CD14-positive monocyte (primary cell): ENCODE measurements at regions not wholly inside any gene's neighbourhood (a gene's known extent, or its start where the extent isn't known, plus 50 kb on each side); places are given as distances from the start of the nearest gene placed in this dataset.

Experiments used
- DNase-seq, 3 donors: peaks; one replicate each; pipeline ENCODE4 v3.0.0-alpha.2; 2011 to 2022
- H2AFZ ChIP-seq: 2 replicates; pipeline ENCODE4 v1.6.0; 2012; ENCODE audit warnings: mild to moderate bottlenecking, low read depth, low read length, inconsistent platforms; ENCODE audit not compliant: insufficient read depth, poor library complexity, severe bottlenecking
- H3K27ac ChIP-seq, 2 donors: 1 replicate in 1 of 2; 2 replicates in 1 of 2; pipeline ENCODE4 v1.5.1; 2012 to 2013; ENCODE audit warnings: low read length in 2 of 2, control low read depth in 1 of 2, inconsistent platforms in 1 of 2, low read depth in 1 of 2, mild to moderate bottlenecking in 1 of 2
- H3K27me3 ChIP-seq, 2 donors: one replicate each; pipeline versions ENCODE4 v1.6.0 to v1.6.1; 2011 to 2013; ENCODE audit warnings: low read length in 2 of 2; ENCODE audit not compliant: control insufficient read depth in 2 of 2, insufficient read depth in 2 of 2
- H3K36me3 ChIP-seq, 2 donors: replicated peaks in 1 of 2; 1 replicate in 1 of 2; 2 replicates in 1 of 2; pipeline versions ENCODE4 v1.5.1 to v1.6.1; 2012 to 2013; ENCODE audit warnings: low read length in 2 of 2, control low read depth in 1 of 2, inconsistent platforms in 1 of 2, mild to moderate bottlenecking in 1 of 2; ENCODE audit not compliant: insufficient read depth in 2 of 2, control insufficient read depth in 1 of 2
- H3K4me1 ChIP-seq, 2 donors: 1 replicate in 1 of 2; 2 replicates in 1 of 2; pipeline versions ENCODE4 v1.5.1 to v1.6.1; 2012 to 2013; ENCODE audit warnings: low read length in 2 of 2, control low read depth in 1 of 2, inconsistent platforms in 1 of 2, mild to moderate bottlenecking in 1 of 2, moderate library complexity in 1 of 2; ENCODE audit not compliant: insufficient read depth in 2 of 2, control insufficient read depth in 1 of 2
- H3K4me2 ChIP-seq: replicated peaks from 2 replicates; pipeline ENCODE3; 2012; ENCODE audit warnings: low read length, moderate library complexity, mild to moderate bottlenecking; ENCODE audit not compliant: poor library complexity, severe bottlenecking; ENCODE audit errors: extremely low read depth
- H3K4me3 ChIP-seq, 3 experiments: fragments of 200-600 bp in 1 of 3; sonication (generic) in 1 of 3; replicated peaks in 1 of 3; 1 replicate in 2 of 3; 2 replicates in 1 of 3; pipeline ENCODE4 v1.5.1; 2011 to 2013; ENCODE audit warnings: low read length in 3 of 3, mild to moderate bottlenecking in 3 of 3, control low read depth in 2 of 3, low read depth in 2 of 3, inconsistent platforms in 1 of 3, moderate library complexity in 1 of 3
- H3K79me2 ChIP-seq: 2 replicates; pipeline ENCODE4 v1.6.0; 2012; ENCODE audit warnings: mild to moderate bottlenecking, control low read depth, inconsistent platforms, low read length, moderate library complexity; ENCODE audit not compliant: insufficient read depth
- H3K9ac ChIP-seq: 2 replicates; pipeline ENCODE4 v1.6.0; 2017; ENCODE audit warnings: low read length, mild to moderate bottlenecking; ENCODE audit not compliant: insufficient read depth, poor library complexity, severe bottlenecking
- H3K9me3 ChIP-seq, 2 donors: replicated peaks in 1 of 2; 1 replicate in 1 of 2; 2 replicates in 1 of 2; pipeline versions ENCODE4 v1.5.1 to v1.6.1; 2012 to 2013; ENCODE audit warnings: low read length in 2 of 2, control low read depth in 1 of 2; ENCODE audit not compliant: control insufficient read depth in 1 of 2, insufficient read depth in 1 of 2
- H4K20me1 ChIP-seq: 2 replicates; pipeline ENCODE4 v1.6.0; 2012; ENCODE audit warnings: mild to moderate bottlenecking, low read length, control low read depth, moderate library complexity; ENCODE audit not compliant: insufficient read depth
- H3K27ac Mint-ChIP-seq, 7 donors: one replicate each; pipeline ENCODE4 v1.8.0; 2020; ENCODE audit warnings: mild to moderate bottlenecking in 7 of 7, mixed read lengths in 7 of 7, moderate library complexity in 6 of 7, inconsistent platforms in 2 of 7
- H3K27me3 Mint-ChIP-seq, 3 donors: one replicate each; pipeline ENCODE4 v1.8.0; 2021 to 2022; ENCODE audit warnings: low read depth in 3 of 3, mild to moderate bottlenecking in 3 of 3, mixed read lengths in 3 of 3, moderate library complexity in 3 of 3, inconsistent platforms in 1 of 3
- H3K36me3 Mint-ChIP-seq, 2 donors: one replicate each; pipeline ENCODE4 v1.8.0; 2020; ENCODE audit warnings: mixed read lengths in 2 of 2, inconsistent platforms in 1 of 2, mild to moderate bottlenecking in 1 of 2
- H3K4me1 Mint-ChIP-seq: one replicate; pipeline ENCODE4 v1.8.0; 2020; ENCODE audit warnings: mild to moderate bottlenecking, mixed read lengths
- H3K4me3 Mint-ChIP-seq, 2 donors: one replicate each; pipeline ENCODE4 v1.8.0; 2020; ENCODE audit warnings: mild to moderate bottlenecking in 2 of 2, mixed read lengths in 2 of 2, moderate library complexity in 1 of 2
- H3K9me3 Mint-ChIP-seq, 7 donors: one replicate each; pipeline ENCODE4 v1.8.0; 2020 to 2022; ENCODE audit warnings: mixed read lengths in 7 of 7, mild to moderate bottlenecking in 6 of 7, moderate library complexity in 6 of 7, inconsistent platforms in 2 of 7
- CTCF ChIP-seq: fragments of 200-600 bp; IDR thresholded peaks from one replicate; pipeline ENCODE4 v1.8.0; 2022; ENCODE audit warnings: antibody characterized with exemption, mild to moderate bottlenecking
- WGBS: methylation state at CpG from one replicate; pipeline ENCODE4 v1.1.5; 2013; ENCODE audit warnings: missing lambda C conversion rate; ENCODE audit not compliant: insufficient coverage; 5-methylcytosine and 5-hydroxymethylcytosine counted together
- intact Hi-C, 2 donors: fragments of 100-400 bp; cut with micrococcal nuclease; formaldehyde crosslinking; loops; one replicate each; pipeline versions ENCODE4 v1.15.0 to v1.15.1; 2023

DNA sequence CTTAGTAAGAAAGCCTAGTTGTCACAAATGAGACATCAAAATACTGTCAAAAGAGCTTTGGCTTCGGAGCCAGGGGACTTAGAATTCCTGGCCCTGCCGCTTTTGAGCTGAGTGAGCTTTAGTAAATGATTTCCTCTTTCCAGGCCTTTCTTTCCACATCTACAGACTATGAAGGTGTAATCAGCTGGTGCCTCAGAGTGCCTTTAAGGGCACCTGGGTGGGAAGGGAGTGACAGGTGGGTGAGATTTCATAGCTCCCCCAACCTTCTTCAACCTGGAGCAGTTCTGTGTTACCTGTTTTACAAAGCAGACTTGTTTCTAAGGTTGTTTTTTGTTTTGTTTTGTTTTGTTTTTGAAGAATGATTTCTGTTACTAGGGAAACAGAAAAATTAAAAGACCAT is 154.7 kb upstream of the BOD1L1 start:
- H3K9me3 ChIP-seq, result peaks cover 0 to 9% of the 10 kb centered on the region in 2 donors
- no peaks in the 10 kb centered on the region for H3K36me3 Mint-ChIP-seq
- H3K4me3 Mint-ChIP-seq, result no peak overlapping the region

DNA sequence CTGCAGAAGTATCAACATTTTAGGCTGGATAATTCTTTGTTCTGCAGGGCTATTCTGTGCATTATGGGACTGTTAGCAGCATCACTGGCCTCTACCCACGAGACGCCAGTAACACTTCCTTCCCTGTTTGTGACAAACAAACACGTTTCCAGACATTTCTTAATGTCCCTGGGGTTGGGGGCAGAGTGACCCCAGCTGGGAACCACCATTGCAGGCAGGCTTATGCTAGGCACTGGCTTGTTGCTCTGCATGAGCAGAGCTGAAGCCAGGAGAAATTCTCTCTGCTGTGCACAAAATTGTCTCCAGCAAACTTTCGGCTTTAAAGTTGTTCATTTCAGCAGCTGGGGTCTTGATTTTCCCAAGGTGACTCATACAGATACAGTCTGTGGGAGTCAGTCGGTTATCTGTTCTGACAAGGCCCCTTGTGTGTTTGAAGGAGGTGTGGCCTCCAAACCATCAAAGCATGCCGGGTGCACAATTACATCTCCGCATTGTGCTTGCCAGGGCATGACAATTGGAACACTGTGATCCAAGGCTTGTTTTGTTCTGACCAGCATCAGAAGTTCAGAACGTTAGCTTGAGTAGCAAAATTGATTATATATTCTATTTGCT is 156.4 kb upstream of the BOD1L1 start:
- TF ChIP-seq CTCF, result no peak
- Mint-ChIP-seq H3K4me3 (no peak overlapping the region), H3K9me3 (peaks cover under 1 to 10% (median 5%) of the 10 kb centered on the region in 7 donors), H3K36me3 (no peaks in the 10 kb centered on the region), H3K4me1 (peaks cover 6% of the 10 kb centered on the region), H3K27me3 (peaks cover 0 to 5% (median 0%) of the 10 kb centered on the region in 3 donors), H3K27ac (no peak overlapping the region)
- H2AFZ ChIP-seq, result no peak overlapping the region
- intact Hi-C loops, result no loop called here
- peaks cover 0 to 5% of the 10 kb centered on the region in 2 donors for H3K9me3 ChIP-seq
- no peaks in the 10 kb centered on the region for H3K36me3 ChIP-seq
- H4K20me1 ChIP-seq, result no peaks in the 10 kb centered on the region
- no peak overlapping the region for H3K4me2 ChIP-seq
- no peak overlapping the region for H3K27ac ChIP-seq
- H3K4me3 ChIP-seq, result no peak overlapping the region
- no peak for DNase-seq
- H3K9ac ChIP-seq, result no peak overlapping the region
- WGBS, result 47% methylated on average over 7 of the region's 8 CpGs
- peaks cover 5 to 7% of the 10 kb centered on the region in 2 donors for H3K4me1 ChIP-seq
- H3K79me2 ChIP-seq, result no peaks in the 10 kb centered on the region
- no peaks in the 10 kb centered on the region for H3K27me3 ChIP-seq

More for the DNA sequence above, 154.7 kb upstream of the BOD1L1 start:
- no peak for TF ChIP-seq CTCF
- Mint-ChIP-seq H3K27ac (no peak overlapping the region), H3K4me1 (no peaks in the 10 kb centered on the region), H3K27me3 (peaks cover 0 to 6% (median 0%) of the 10 kb centered on the region in 3 donors), H3K9me3 (peaks cover 2 to 18% (median 12%) of the 10 kb centered on the region in 7 donors)
- H3K9ac ChIP-seq, result no peak overlapping the region
- intact Hi-C loops, result no loop called here
- no CpG with 5 or more reads among the region's 2 CpGs for WGBS
- no peaks in the 10 kb centered on the region for H3K36me3 ChIP-seq
- no peaks in the 10 kb centered on the region for H3K79me2 ChIP-seq
- no peak overlapping the region for H3K4me3 ChIP-seq
- no peak for DNase-seq
- no peak overlapping the region for H3K27ac ChIP-seq
- H3K4me1 ChIP-seq, result no peaks in the 10 kb centered on the region
- H4K20me1 ChIP-seq, result no peaks in the 10 kb centered on the region
- no peaks in the 10 kb centered on the region for H3K27me3 ChIP-seq
- H2AFZ ChIP-seq, result no peak overlapping the region
- no peak overlapping the region for H3K4me2 ChIP-seq
